GM12891 (cell line): ENCODE measurements at regions not wholly inside any gene's neighbourhood (a gene's known extent, or its start where the extent isn't known, plus 50 kb on each side); places are given as distances from the start of the nearest gene placed in this dataset.

ENCODE experiments used
- POLR2A ChIP-seq: IDR thresholded peaks from 2 replicates; pipeline ENCODE4 v1.6.1; 2011; ENCODE audit warnings: low read depth, low read length, control low read depth
- POLR2AphosphoS5 ChIP-seq: IDR thresholded peaks from 2 replicates; pipeline ENCODE4 v1.6.1; 2011; ENCODE audit warnings: low read depth, low read length, control low read depth
- TAF1 ChIP-seq: IDR thresholded peaks from 2 replicates; pipeline ENCODE4 v1.6.1; 2011; ENCODE audit warnings: low read depth, low read length, control low read depth

DNA sequence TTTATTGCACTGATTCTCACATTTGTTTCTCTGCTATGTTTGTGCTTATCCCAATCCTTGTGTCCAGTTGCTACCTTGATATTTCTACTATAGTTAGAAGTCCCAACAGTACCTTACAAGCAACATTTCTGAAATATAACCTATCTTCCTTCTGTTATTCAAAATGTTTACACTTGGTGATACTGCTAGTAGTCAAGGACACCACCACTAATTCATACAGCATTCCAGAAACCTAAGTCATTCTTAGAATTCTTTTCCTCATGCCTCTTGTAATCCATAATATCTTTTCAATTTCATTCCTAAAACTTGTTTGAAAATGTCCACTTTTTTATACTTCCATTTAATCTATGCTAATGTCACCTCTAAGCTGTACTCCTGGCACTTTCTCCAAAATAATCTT lies 2132.1 kb downstream of the NCAM2 start:
- TF ChIP-seq POLR2A (no peak), POLR2AphosphoS5 (no peak), TAF1 (no peak)
